H1 (cell line): ENCODE measurements at regions not wholly inside any gene's neighbourhood (a gene's known extent, or its start where the extent isn't known, plus 50 kb on each side); places are given as distances from the start of the nearest gene placed in this dataset.

Experiments used
- CTCF ChIA-PET: fragments of 300-600 bp; sonication (Branson Sonifier 250); formaldehyde crosslinking; loops from one replicate; lab custom pipeline; 2021; ENCODE audit not compliant: partially characterized antibody; lab: Charles Lee
- POLR2A ChIA-PET: fragments of 300-600 bp; sonication (Branson Sonifier 250); formaldehyde crosslinking; loops from one replicate; lab custom pipeline; 2021; ENCODE audit warnings: inconsistent platforms; ENCODE audit not compliant: partially characterized antibody; lab: Charles Lee
- DNase-seq, 2 experiments: peaks; one replicate each; pipeline versions ENCODE4 v3.0.0 to v3.0.0-alpha.2; 2010 to 2022; ENCODE audit warnings: low spot score in 2 of 2, low read depth in 1 of 2, mixed read lengths in 1 of 2
- FAIRE-seq: peaks from 2 replicates; lab custom pipeline; 2011; peaks lifted over from hg19 to GRCh38; lab: Jason Lieb, UNC
- H2AFZ ChIP-seq: 2 replicates; pipeline ENCODE4 v1.8.1; 2012; ENCODE audit warnings: low read length, inconsistent platforms
- H2AK5ac ChIP-seq: 2 replicates; pipeline ENCODE4 v1.6.1; 2013; ENCODE audit warnings: low read depth, low read length
- H2BK120ac ChIP-seq: replicated peaks from 2 replicates; pipeline ENCODE3; 2013; ENCODE audit warnings: low read depth, low read length, inconsistent platforms
- H2BK12ac ChIP-seq: 2 replicates; pipeline ENCODE4 v1.6.1; 2013; ENCODE audit warnings: low read depth, low read length
- H2BK15ac ChIP-seq: 2 replicates; pipeline ENCODE4 v1.6.1; 2013; ENCODE audit warnings: low read length
- H2BK20ac ChIP-seq: 2 replicates; pipeline ENCODE4 v1.6.1; 2013; ENCODE audit warnings: low read length
- H2BK5ac ChIP-seq: 2 replicates; pipeline ENCODE4 v1.6.1; 2013; ENCODE audit warnings: low read depth, low read length
- H3K14ac ChIP-seq: 2 replicates; pipeline ENCODE4 v1.6.1; 2013; ENCODE audit warnings: inconsistent platforms; ENCODE audit not compliant: insufficient read length
- H3K18ac ChIP-seq: 2 replicates; pipeline ENCODE4 v1.6.1; 2013; ENCODE audit warnings: low read length; ENCODE audit errors: extremely low read depth
- H3K23ac ChIP-seq: 2 replicates; pipeline ENCODE4 v1.6.1; 2013; ENCODE audit warnings: inconsistent platforms; ENCODE audit not compliant: insufficient read length
- H3K23me2 ChIP-seq: 2 replicates; pipeline ENCODE4 v1.6.1; 2013; ENCODE audit warnings: low read depth, low read length
- H3K27ac ChIP-seq: 2 replicates; pipeline ENCODE4 v1.6.1; 2011; ENCODE audit warnings: low read depth, low read length, inconsistent platforms
- H3K27me3 ChIP-seq, 4 experiments: replicated peaks in 1 of 4; 1 replicate in 1 of 4; 2 replicates in 3 of 4; pipeline versions ENCODE4 v1.6.1 to v1.8.1; 2011 to 2013; ENCODE audit warnings: low read length in 3 of 4, mild to moderate bottlenecking in 3 of 4, inconsistent platforms in 2 of 4, mixed read lengths in 2 of 4, moderate library complexity in 1 of 4; ENCODE audit not compliant: control insufficient read depth in 3 of 4, insufficient read depth in 3 of 4; ENCODE audit errors: extremely low read depth in 1 of 4
- H3K36me3 ChIP-seq, 4 experiments: 2 replicates each; pipeline versions ENCODE4 v1.6.1 to v1.8.1; 2011 to 2013; ENCODE audit warnings: mild to moderate bottlenecking in 4 of 4, low read length in 3 of 4, moderate library complexity in 2 of 4, control low read depth in 1 of 4, inconsistent platforms in 1 of 4; ENCODE audit not compliant: insufficient read depth in 4 of 4, control insufficient read depth in 2 of 4
- H3K4ac ChIP-seq: replicated peaks from 2 replicates; pipeline ENCODE3; 2013; ENCODE audit warnings: low read length, low read depth, mixed read lengths, inconsistent platforms; ENCODE audit not compliant: insufficient read length
- H3K4me1 ChIP-seq, 4 experiments: replicated peaks in 1 of 4; 1 replicate in 1 of 4; 2 replicates in 3 of 4; pipeline versions ENCODE4 v1.6.1 to v1.8.1; 2011 to 2013; ENCODE audit warnings: low read length in 3 of 4, inconsistent platforms in 2 of 4, mixed read lengths in 1 of 4; ENCODE audit not compliant: insufficient read depth in 4 of 4, control insufficient read depth in 3 of 4
- H3K4me2 ChIP-seq, 2 experiments: 2 replicates each; pipeline versions ENCODE4 v1.6.1 to v1.8.1; 2011 to 2013; ENCODE audit warnings: low read depth in 2 of 2, low read length in 2 of 2, control low read depth in 1 of 2, inconsistent platforms in 1 of 2, mild to moderate bottlenecking in 1 of 2; ENCODE audit not compliant: insufficient read depth in 1 of 2
- H3K4me3 ChIP-seq, 4 experiments: fragments of 200-600, 300-600 bp in 1 of 4; sonication (generic), shearing (Covaris generic), sonication (Bioruptor Twin) in 1 of 4; 2 replicates each; pipeline versions ENCODE4 v1.5.1 to v1.8.1; 2011 to 2016; ENCODE audit warnings: low read length in 4 of 4, low read depth in 3 of 4, control low read depth in 2 of 4, inconsistent platforms in 2 of 4, mild to moderate bottlenecking in 2 of 4, mixed read lengths in 1 of 4, moderate library complexity in 1 of 4; ENCODE audit not compliant: insufficient read depth in 2 of 4; ENCODE audit errors: extremely low read depth in 1 of 4
- H3K56ac ChIP-seq: replicated peaks from 2 replicates; pipeline ENCODE3; 2013; ENCODE audit warnings: low read depth, mild to moderate bottlenecking, mixed read lengths, low read length, inconsistent platforms; ENCODE audit not compliant: insufficient read length
- H3K79me1 ChIP-seq: 2 replicates; pipeline ENCODE4 v1.6.1; 2013; ENCODE audit warnings: low read depth, low read length, control low read depth
- H3K79me2 ChIP-seq, 2 experiments: 2 replicates each; pipeline versions ENCODE4 v1.6.1 to v1.8.1; 2012 to 2013; ENCODE audit warnings: low read length in 2 of 2, mild to moderate bottlenecking in 2 of 2, inconsistent platforms in 1 of 2; ENCODE audit not compliant: insufficient read depth in 2 of 2, control insufficient read depth in 1 of 2
- H3K9ac ChIP-seq, 4 experiments: replicated peaks in 1 of 4; 1 replicate in 1 of 4; 2 replicates in 3 of 4; pipeline versions ENCODE4 v1.6.1 to v1.8.1; 2011 to 2013; ENCODE audit warnings: low read depth in 3 of 4, low read length in 3 of 4, control low read depth in 2 of 4, mild to moderate bottlenecking in 2 of 4, moderate library complexity in 2 of 4, inconsistent platforms in 1 of 4; ENCODE audit errors: extremely low read depth in 1 of 4
- H3K9me3 ChIP-seq, 2 experiments: 2 replicates each; pipeline versions ENCODE4 v1.6.1 to v1.8.1; 2012 to 2013; ENCODE audit warnings: mild to moderate bottlenecking in 2 of 2, moderate library complexity in 2 of 2, control low read depth in 1 of 2, inconsistent platforms in 1 of 2, low read depth in 1 of 2, low read length in 1 of 2, mixed read lengths in 1 of 2; ENCODE audit not compliant: insufficient read depth in 2 of 2
- H4K20me1 ChIP-seq, 2 experiments: replicated peaks in 1 of 2; 2 replicates each; pipeline versions ENCODE3 to v1.8.1; 2011 to 2013; ENCODE audit warnings: inconsistent platforms in 2 of 2, low read length in 2 of 2, mild to moderate bottlenecking in 1 of 2; ENCODE audit not compliant: insufficient read depth in 2 of 2, control insufficient read depth in 1 of 2
- H4K5ac ChIP-seq: 2 replicates; pipeline ENCODE4 v1.6.1; 2013; ENCODE audit warnings: low read length, low read depth, mixed read lengths, inconsistent platforms; ENCODE audit not compliant: insufficient read length
- H4K8ac ChIP-seq: 2 replicates; pipeline ENCODE4 v1.8.0; 2013; ENCODE audit warnings: mild to moderate bottlenecking, moderate library complexity, low read length, inconsistent platforms; ENCODE audit not compliant: insufficient read depth; ENCODE audit errors: extremely low read depth
- H4K91ac ChIP-seq: replicated peaks from 2 replicates; pipeline ENCODE3; 2013; ENCODE audit warnings: low read length, mixed read lengths, inconsistent platforms; ENCODE audit not compliant: insufficient read length
- BRCA1 ChIP-seq: IDR thresholded peaks from 2 replicates; pipeline ENCODE4 v1.6.1; 2012; ENCODE audit warnings: low read depth, low read length, improper control_type of control experiment
- CBX5 ChIP-seq: fragments of 300-800, 300-1000 bp; sonication (generic); IDR thresholded peaks from 2 replicates; pipeline ENCODE4 v1.7.1; 2016; ENCODE audit warnings: antibody characterized with exemption, low read length, low read depth
- EZH2 ChIP-seq: fragments of 200-600 bp; sonication (generic); IDR thresholded peaks from 2 replicates; pipeline ENCODE4 v1.7.1; 2012; ENCODE audit warnings: low read depth, mild to moderate bottlenecking, moderate library complexity, low read length, inconsistent platforms; ENCODE audit not compliant: severe bottlenecking
- PHF8 ChIP-seq: fragments of 200-600 bp; sonication (generic); conservative IDR thresholded peaks from 2 replicates; pipeline ENCODE4 v1.7.1; 2012; ENCODE audit warnings: low read depth, mild to moderate bottlenecking, inconsistent platforms, low read length, moderate library complexity
- WGBS, 2 experiments: shearing (Covaris generic) in 1 of 2; methylation state at CpG; one replicate each; pipeline versions ENCODE4 v1.1.6 to v1.1.7; 2013 to 2015; ENCODE audit warnings: low lambda C conversion rate in 2 of 2, mixed read lengths in 2 of 2, inconsistent platforms in 1 of 2, low coverage in 1 of 2, missing lambda C conversion rate in 1 of 2; ENCODE audit not compliant: insufficient replicate concordance in 2 of 2, insufficient coverage in 1 of 2, insufficient read length in 1 of 2; ENCODE audit errors: extremely low coverage in 1 of 2, missing lambda C conversion rate in 1 of 2; 5-methylcytosine and 5-hydroxymethylcytosine counted together

GRCh38 chr13:79866436-79866835 lies 385.5 kb downstream of the NDFIP2 start:
- H3K9me3 ChIP-seq = no peaks in the 10 kb centered on the region
- no peak overlapping the region for H2BK15ac ChIP-seq
- no peak overlapping the region for H3K14ac ChIP-seq
- TF ChIP-seq CBX5 (no peak), BRCA1 (no peak), PHF8 (no peak), EZH2 (no peak)
- no peak overlapping the region for H3K56ac ChIP-seq
- CTCF ChIA-PET = interaction anchor here (0.6 to 1.5 kb wide), 4 partner anchors 17 to 1745 kb away, joined by 3 to 4 read pairs (median 3); no protein-coding TSS in a partner anchor
- no peak overlapping the region for H3K4me3 ChIP-seq
- H3K27ac ChIP-seq = no peak overlapping the region
- H2BK20ac ChIP-seq = no peak overlapping the region
- H2BK120ac ChIP-seq = no peak overlapping the region
- no peak overlapping the region for H3K9ac ChIP-seq
- H4K91ac ChIP-seq = no peak overlapping the region
- H2BK12ac ChIP-seq = no peak overlapping the region
- H4K20me1 ChIP-seq = no peaks in the 10 kb centered on the region
- H3K18ac ChIP-seq = no peak overlapping the region
- POLR2A ChIA-PET = no interaction called here
- peaks cover 1 to 5% (median 3%) of the 10 kb centered on the region in 4 experiments; a peak in 4 of 7 replicates for H3K4me1 ChIP-seq
- H3K27me3 ChIP-seq = no peaks in the 10 kb centered on the region
- WGBS, 2 experiments = 89% methylated on average over 2 of the region's 2 CpGs; no CpG with 5 or more reads in 1 of the 2 experiments
- no peak overlapping the region for H2BK5ac ChIP-seq
- H4K5ac ChIP-seq = no peak overlapping the region
- no peak overlapping the region for H2AK5ac ChIP-seq
- no peaks in the 10 kb centered on the region; the same call in 1 of the 2 replicates for H3K23me2 ChIP-seq
- DNase-seq (no peak), FAIRE-seq (no peak)
- no peaks in the 10 kb centered on the region; a peak in 1 of 8 replicates for H3K36me3 ChIP-seq
- no peaks in the 10 kb centered on the region for H3K79me2 ChIP-seq
- no peak overlapping the region for H4K8ac ChIP-seq
- no peak overlapping the region for H3K4ac ChIP-seq
- no peak overlapping the region for H3K23ac ChIP-seq
- H3K4me2 ChIP-seq = no peak overlapping the region
- H3K79me1 ChIP-seq = no peaks in the 10 kb centered on the region; the same call in 1 of the 2 replicates
- H2AFZ ChIP-seq = 0 out of 2 replicates have a peak overlapping the region, but pooled peaks have one; percentile 48
